Activated CD4-positive, alpha-beta memory T cell treated with anti-CD3 and anti-CD28 coated beads, Interleukin-2, amount 10 ng/mL, durations not matched to agents 7 days and 5 days (primary cell): ENCODE measurements at regions not wholly inside any gene's neighbourhood (a gene's known extent, or its start where the extent isn't known, plus 50 kb on each side); places are given as distances from the start of the nearest gene placed in this dataset.

Experiments
- CTCF ChIA-PET: fragments of 350-600 bp; sonication (Branson Sonifier 250); formaldehyde crosslinking; loops from one replicate; lab custom pipeline; 2021; ENCODE audit warnings: antibody characterized with exemption, inconsistent platforms; lab: Charles Lee
- POLR2A ChIA-PET: fragments of 350-600 bp; sonication (Branson Sonifier 250); formaldehyde crosslinking; loops from one replicate; lab custom pipeline; 2021; ENCODE audit warnings: antibody characterized with exemption; lab: Charles Lee
- DNase-seq: peaks from one replicate; pipeline ENCODE4 v3.0.0-alpha.2; 2020
- H3K27ac Mint-ChIP-seq: one replicate; pipeline ENCODE4 v1.8.0; 2021; ENCODE audit warnings: mild to moderate bottlenecking, mixed read lengths
- H3K27me3 Mint-ChIP-seq: one replicate; pipeline ENCODE4 v1.8.0; 2021; ENCODE audit warnings: mixed read lengths
- H3K36me3 Mint-ChIP-seq: one replicate; pipeline ENCODE4 v1.8.0; 2021; ENCODE audit warnings: low read depth, mixed read lengths
- H3K4me1 Mint-ChIP-seq: one replicate; pipeline ENCODE4 v1.8.0; 2021; ENCODE audit warnings: mixed read lengths
- H3K4me3 Mint-ChIP-seq: one replicate; pipeline ENCODE4 v1.8.0; 2021; ENCODE audit warnings: mild to moderate bottlenecking, mixed read lengths
- H3K9me3 Mint-ChIP-seq: one replicate; pipeline ENCODE4 v1.8.0; 2021; ENCODE audit warnings: mixed read lengths

DNA sequence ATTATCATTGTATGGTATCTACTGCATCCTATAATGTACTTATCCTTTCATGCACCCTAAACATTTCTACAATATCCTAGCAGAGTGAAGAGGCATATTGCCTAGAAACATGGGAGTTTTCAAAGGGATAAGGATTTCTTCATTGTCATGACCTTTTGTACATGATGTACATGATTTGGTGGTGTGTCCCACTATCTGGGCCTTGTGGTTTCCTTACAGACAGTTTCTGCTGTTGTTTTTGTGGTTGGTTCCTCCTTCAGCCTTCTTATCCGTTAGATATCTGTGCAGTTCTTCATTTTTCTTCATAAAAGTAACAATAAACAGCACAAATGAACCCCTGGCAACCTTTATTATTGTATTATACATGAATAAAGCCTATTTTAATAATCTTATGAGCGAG, 70.4 kb upstream of the BACH1 start:
- no peaks in the 10 kb centered on the region for H3K36me3 Mint-ChIP-seq
- ChIA-PET POLR2A (no interaction called here), CTCF (no interaction called here)
- H3K4me3 Mint-ChIP-seq = no peak overlapping the region
- H3K27ac Mint-ChIP-seq = no peak overlapping the region
- H3K27me3 Mint-ChIP-seq = peaks cover 46% of the 10 kb centered on the region
- H3K9me3 Mint-ChIP-seq = no peaks in the 10 kb centered on the region
- peaks cover 27% of the 10 kb centered on the region for H3K4me1 Mint-ChIP-seq
- no peak for DNase-seq

- ChIA-PET CTCF (no interaction called here), POLR2A (no interaction called here)
- H3K27ac Mint-ChIP-seq = no peak overlapping the region
- peaks cover 48% of the 10 kb centered on the region for H3K27me3 Mint-ChIP-seq
- DNase-seq = no peak
- H3K9me3 Mint-ChIP-seq = no peaks in the 10 kb centered on the region
- no peaks in the 10 kb centered on the region for H3K36me3 Mint-ChIP-seq
- no peak overlapping the region for H3K4me3 Mint-ChIP-seq
- peaks cover 35% of the 10 kb centered on the region for H3K4me1 Mint-ChIP-seq
Observed at GRCh38 chr21:29230551-29231261, 68.0 kb upstream of the BACH1 start.

DNA sequence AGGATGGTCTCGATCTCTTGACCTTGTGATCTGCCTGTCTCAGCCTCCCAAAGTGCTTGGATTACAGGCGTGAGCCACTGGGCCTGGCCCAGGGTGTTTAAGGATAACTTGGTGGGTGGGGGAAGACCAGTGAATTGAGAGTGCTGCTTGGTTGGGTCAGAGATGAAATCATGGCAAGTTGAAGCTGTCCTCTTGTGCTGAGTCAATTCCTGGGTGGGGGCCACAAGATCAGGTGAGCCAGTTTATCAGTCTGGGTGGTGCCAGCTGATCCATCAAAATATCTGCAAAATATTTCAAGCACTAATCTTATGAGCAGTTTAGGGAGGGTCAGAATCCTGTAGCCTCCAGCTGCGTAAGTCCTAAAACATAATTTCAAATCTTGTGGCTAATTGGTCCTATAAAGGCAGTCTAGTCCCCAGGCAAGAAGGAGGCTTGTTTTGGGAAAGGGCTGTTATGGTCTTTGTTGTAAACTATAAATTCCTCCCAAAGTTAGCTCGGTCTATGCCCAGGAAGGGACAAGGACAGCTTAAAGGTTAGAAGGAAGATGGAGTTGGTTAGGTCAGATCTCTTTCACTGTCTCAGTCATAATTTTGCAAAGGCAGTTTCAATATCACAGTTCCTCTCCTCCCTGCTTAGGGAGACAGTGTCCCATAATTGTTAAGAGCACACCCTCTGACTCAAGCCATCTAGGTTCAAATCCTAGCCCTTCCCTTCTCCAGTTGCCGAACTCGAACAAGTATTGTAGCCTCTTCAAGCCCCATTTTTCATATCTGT, 66.8 kb upstream of the BACH1 start:
- no peak overlapping the region for H3K27ac Mint-ChIP-seq
- H3K4me3 Mint-ChIP-seq = no peak overlapping the region
- H3K9me3 Mint-ChIP-seq = no peaks in the 10 kb centered on the region
- DNase-seq = no peak
- ChIA-PET POLR2A (no interaction called here), CTCF (no interaction called here)
- H3K36me3 Mint-ChIP-seq = no peaks in the 10 kb centered on the region
- H3K4me1 Mint-ChIP-seq = peaks cover 35% of the 10 kb centered on the region
- H3K27me3 Mint-ChIP-seq = peaks cover 46% of the 10 kb centered on the region

DNA sequence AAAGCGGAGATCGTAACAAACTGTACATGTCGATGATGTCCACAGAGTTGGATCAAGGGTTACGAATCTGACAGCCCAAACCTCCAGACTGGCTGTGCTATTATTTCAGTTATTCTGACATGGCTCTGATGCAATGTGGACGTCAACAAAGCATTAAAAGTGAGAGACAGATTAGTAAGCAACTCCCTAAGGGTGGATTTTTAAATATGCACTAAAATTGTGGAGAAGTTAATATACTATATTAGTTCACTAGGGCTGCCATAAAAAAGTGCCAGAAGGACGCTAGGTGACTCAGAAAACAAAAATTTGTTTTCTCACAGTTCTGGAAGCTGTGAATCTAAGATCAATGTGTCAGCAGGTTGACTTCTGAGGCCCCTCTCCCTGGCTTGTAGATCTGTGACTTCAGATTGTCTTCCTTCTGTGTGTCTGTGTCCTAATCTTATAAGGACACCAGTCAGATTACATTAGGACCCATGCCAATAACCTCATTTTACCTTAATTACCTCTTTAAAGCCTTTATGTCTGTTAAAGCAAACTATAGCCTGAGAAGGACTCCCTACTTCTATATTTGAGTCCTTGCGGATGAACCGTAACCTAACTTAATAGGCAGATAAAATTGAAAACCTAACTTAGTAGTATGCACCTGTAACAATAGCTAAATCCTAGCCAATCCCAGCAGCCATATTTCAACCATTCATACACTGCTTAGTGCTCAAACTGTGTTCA, 66.0 kb upstream of the BACH1 start:
- Mint-ChIP-seq H3K27ac (no peak overlapping the region), H3K9me3 (no peaks in the 10 kb centered on the region), H3K27me3 (peaks cover 43% of the 10 kb centered on the region), H3K4me3 (no peak overlapping the region), H3K4me1 (peaks cover 35% of the 10 kb centered on the region), H3K36me3 (no peaks in the 10 kb centered on the region)
- DNase-seq = no peak
- ChIA-PET POLR2A (no interaction called here), CTCF (no interaction called here)

- Mint-ChIP-seq H3K27ac (no peak overlapping the region), H3K4me1 (peaks cover 34% of the 10 kb centered on the region), H3K9me3 (no peaks in the 10 kb centered on the region), H3K36me3 (no peaks in the 10 kb centered on the region), H3K4me3 (no peak overlapping the region), H3K27me3 (peaks cover 43% of the 10 kb centered on the region)
- DNase-seq = no peak
- ChIA-PET CTCF (no interaction called here), POLR2A (no interaction called here)
Observed at GRCh38 chr21:29233256-29233546, 65.5 kb upstream of the BACH1 start.

DNA sequence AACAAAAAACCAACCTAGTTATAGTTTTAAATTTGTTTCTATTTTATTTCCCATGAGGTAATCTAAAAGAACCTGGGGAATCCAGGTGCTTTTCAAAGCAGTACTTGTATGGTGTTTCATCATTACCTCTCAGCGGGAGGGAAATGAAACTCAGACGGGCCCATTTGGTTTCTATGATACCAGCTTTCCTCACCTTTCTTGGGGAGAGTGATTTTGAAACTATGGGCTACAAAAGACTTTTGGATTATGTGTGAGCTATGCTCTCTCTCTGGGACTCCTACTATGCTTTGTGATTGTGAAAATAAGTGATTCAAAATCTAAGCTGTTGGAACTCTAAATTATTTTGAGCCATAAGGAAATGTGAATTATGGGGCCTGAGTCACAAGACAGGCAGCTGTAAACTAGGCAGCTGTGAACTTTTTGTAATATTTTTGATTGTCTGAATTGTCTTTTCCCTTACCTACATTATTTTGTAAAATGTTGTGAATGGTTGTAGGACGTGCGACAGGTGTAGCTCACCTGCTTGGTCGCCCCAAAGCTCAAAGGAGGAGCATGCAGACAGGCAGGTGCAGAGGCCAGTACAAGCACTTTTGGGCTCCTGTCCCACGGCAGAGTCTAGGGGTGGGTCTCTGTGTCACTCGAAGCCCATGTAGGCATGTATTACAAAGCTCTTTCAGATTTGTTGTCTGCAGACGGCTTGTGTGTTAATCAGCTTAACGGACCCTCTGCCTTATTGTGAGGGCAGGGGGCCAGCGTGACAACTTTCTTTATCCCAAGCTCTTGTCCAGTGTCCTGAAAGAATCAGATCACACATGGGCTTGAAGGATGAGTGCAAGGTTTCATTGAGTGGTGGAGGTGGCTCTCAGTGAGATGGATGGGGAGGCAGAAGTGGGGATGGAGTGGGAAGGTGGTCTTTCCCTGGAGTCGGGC, 64.8 kb upstream of the BACH1 start:
- H3K27me3 Mint-ChIP-seq = peaks cover 45% of the 10 kb centered on the region
- CTCF ChIA-PET = no interaction called here
- H3K36me3 Mint-ChIP-seq = no peaks in the 10 kb centered on the region
- H3K9me3 Mint-ChIP-seq = no peaks in the 10 kb centered on the region
- H3K4me3 Mint-ChIP-seq = no peak overlapping the region
- POLR2A ChIA-PET = interaction anchor here (0.6 kb wide), 1 partner anchor 134 kb away, joined by 3 read pairs; no protein-coding TSS in a partner anchor
- DNase-seq = no peak
- H3K4me1 Mint-ChIP-seq = peaks cover 30% of the 10 kb centered on the region
- no peak overlapping the region for H3K27ac Mint-ChIP-seq

- Mint-ChIP-seq H3K27ac (no peak overlapping the region), H3K4me1 (peaks cover 30% of the 10 kb centered on the region), H3K9me3 (no peaks in the 10 kb centered on the region), H3K27me3 (peaks cover 45% of the 10 kb centered on the region), H3K4me3 (no peak overlapping the region), H3K36me3 (no peaks in the 10 kb centered on the region)
- no peak for DNase-seq
- POLR2A ChIA-PET = no interaction called here
- CTCF ChIA-PET = no interaction called here
Observed at GRCh38 chr21:29235714-29236197, 63.0 kb upstream of the BACH1 start.

DNA sequence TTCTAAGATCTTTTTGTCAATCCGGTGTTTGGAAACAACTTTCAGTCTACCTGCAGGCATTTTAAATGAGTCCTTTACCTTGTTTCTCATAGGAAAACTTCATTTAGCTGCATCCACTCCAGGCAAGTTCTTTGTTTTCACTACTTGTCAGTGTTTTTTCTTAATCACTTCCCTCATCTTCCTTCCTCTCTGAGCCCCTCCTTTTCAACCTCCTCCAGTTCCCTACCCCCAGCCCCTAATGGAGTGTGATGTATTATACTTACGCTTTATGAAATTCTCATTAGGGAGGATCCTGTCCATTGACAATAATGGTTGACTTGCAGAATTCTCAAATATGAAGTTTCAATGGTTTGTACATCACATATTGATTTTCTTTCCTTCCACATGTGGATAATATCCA, 62.5 kb upstream of the BACH1 start:
- Mint-ChIP-seq H3K9me3 (no peaks in the 10 kb centered on the region), H3K27ac (no peak overlapping the region), H3K4me1 (peaks cover 26% of the 10 kb centered on the region), H3K27me3 (peaks cover 41% of the 10 kb centered on the region), H3K4me3 (no peak overlapping the region), H3K36me3 (no peaks in the 10 kb centered on the region)
- POLR2A ChIA-PET = no interaction called here
- CTCF ChIA-PET = interaction anchor here (1.1 kb wide), 1 partner anchor 11 kb away, joined by 3 read pairs; no protein-coding TSS in a partner anchor
- DNase-seq = no peak

- H3K27me3 Mint-ChIP-seq = peaks cover 34% of the 10 kb centered on the region
- no peak overlapping the region for H3K27ac Mint-ChIP-seq
- DNase-seq = no peak
- POLR2A ChIA-PET = no interaction called here
- H3K9me3 Mint-ChIP-seq = no peaks in the 10 kb centered on the region
- peaks cover 16% of the 10 kb centered on the region for H3K4me1 Mint-ChIP-seq
- H3K36me3 Mint-ChIP-seq = no peaks in the 10 kb centered on the region
- CTCF ChIA-PET = interaction anchor here (1.1 kb wide), 1 partner anchor 12 kb away, joined by 3 read pairs; no protein-coding TSS in a partner anchor
- no peak overlapping the region for H3K4me3 Mint-ChIP-seq
Observed at GRCh38 chr21:29237110-29238052, 61.3 kb upstream of the BACH1 start.

DNA sequence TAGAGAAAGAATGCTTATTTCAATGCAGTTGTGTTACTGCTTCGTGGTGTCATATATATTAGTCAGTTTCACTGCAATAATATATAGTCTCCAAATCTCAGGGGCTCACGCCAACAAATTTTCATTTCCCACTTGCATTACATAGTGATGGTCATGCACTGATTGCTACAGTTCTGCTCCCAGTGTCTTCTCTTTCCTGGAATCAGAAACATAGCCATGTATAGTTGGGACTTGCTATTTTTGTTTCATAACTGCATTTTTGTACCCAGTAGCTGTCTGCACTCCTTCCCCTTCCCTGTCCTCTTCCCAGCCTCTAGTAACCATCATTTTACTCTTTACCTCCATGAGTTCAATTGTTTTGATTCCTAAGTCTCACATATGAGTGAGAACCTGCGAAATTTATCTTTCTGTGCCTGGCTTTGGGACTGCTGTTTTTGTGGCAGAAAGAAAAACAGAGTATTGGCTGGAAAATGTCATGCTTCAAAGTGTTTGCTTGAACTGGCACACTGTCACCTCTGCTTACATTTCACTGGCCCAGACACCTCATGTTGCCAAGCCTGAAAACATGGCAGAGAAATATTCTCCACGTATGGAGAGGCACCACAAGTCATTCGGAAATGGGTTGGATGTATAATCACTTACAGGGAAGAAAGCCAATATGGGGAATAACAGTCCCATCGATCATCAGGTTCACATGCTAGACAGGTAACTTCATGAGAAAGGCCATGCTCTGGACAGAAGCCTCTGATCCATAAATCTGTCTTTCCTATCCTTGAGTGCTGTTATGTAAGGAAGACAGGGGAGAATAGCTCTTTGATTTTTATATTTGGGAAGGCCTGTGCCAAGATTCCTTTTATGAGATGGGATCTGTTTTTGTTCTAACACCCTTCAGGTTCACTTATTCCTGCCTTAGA, 60.4 kb upstream of the BACH1 start:
- ChIA-PET POLR2A (no interaction called here), CTCF (no interaction called here)
- Mint-ChIP-seq H3K4me1 (peaks cover 8% of the 10 kb centered on the region), H3K4me3 (no peak overlapping the region), H3K27me3 (peaks cover 29% of the 10 kb centered on the region), H3K9me3 (no peaks in the 10 kb centered on the region), H3K36me3 (no peaks in the 10 kb centered on the region), H3K27ac (no peak overlapping the region)
- DNase-seq = no peak

DNA sequence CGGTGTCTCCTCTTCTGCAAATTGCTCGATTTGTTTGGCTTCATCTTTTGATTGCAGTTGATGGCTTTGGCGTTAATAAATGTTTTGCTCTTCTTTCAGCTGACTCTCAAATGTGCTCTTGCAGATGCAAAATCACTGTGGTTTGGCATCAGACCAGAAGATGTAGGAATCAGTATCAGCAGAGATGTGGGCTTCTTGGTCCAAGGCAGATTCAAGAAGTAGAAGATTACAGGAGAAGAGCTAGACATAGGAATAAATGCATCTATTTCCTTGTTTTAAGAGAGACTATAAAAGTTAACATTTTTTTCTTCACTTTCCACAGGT, 59.8 kb upstream of the BACH1 start:
- peaks cover 4% of the 10 kb centered on the region for H3K4me1 Mint-ChIP-seq
- peaks cover 30% of the 10 kb centered on the region for H3K27me3 Mint-ChIP-seq
- no peak overlapping the region for H3K27ac Mint-ChIP-seq
- H3K36me3 Mint-ChIP-seq = no peaks in the 10 kb centered on the region
- CTCF ChIA-PET = no interaction called here
- no peaks in the 10 kb centered on the region for H3K9me3 Mint-ChIP-seq
- POLR2A ChIA-PET = no interaction called here
- no peak overlapping the region for H3K4me3 Mint-ChIP-seq
- DNase-seq = no peak
